Nucleus accumbens (tissue), 56 donors: ENCODE measurements at regions not wholly inside any gene's neighbourhood (a gene's known extent, or its start where the extent isn't known, plus 50 kb on each side); places are given as distances from the start of the nearest gene placed in this dataset.

ENCODE experiments used
- DNase-seq, 56 donors: peaks; one replicate each; lab custom pipeline; 2025; lab: John Stamatoyannopoulos, UW

DNA sequence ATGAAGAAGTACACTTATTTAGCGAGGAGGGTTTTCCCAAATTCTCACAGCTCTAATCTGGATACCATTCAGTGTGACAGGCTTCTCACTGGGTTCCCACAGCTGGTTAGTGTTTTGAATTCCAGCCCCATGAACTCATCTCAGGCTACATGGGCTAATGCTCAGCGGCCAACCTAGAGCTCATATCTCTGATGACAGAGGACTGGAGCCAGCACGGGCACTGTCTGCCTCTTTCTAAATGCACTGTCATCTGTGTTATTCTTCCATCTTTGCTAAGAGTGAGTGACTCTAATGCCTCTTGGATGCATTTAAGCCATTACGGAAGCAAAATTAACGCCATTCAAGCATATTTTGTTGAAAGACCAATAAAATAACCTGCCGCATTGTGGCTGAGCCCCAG lies 308.9 kb upstream of the JAG1 start:
- no peak for DNase-seq

DNA sequence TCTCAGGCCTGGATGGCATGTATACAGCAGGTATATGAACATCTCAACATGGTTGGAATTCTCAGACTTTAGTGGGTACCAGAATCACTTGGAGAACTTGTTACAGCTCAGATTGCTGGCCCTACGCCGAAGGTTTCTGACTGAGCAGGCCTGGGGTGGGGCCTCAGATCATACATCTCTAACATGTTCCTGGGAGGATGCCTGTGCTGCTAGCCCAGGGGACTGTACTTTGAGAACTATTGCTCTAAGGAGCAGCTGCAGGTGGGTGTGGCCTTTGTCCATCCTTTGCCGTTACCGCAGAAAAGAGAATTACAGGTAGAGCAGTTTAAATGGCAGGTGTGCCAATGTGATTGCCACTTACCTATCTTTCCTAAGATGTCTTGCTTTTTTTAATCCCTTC lies 310.5 kb upstream of the JAG1 start:
- no peak for DNase-seq

GRCh38 chr20:10984913-10985312 lies 311.1 kb upstream of the JAG1 start:
- no peak for DNase-seq

DNA sequence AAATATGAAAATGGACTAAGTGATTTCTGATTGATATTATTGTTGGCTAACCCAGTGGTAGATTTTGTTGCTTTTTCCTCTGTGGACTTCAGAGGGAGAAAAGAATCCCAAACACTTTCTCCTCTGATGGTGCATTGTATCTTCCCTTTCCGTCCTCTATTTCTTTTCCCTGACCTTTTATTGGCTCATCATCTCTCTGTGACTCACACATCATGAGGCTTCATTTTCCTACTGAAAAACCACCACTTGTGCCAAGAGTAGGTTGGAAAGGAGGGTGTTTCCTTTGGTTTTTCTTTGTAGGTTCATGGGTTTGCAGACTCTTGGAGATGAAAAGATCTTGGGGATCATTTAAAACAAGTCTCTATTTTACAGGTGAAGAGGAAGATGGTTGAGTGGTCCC lies 311.7 kb upstream of the JAG1 start:
- no peak for DNase-seq

- no peak for DNase-seq
Observed at GRCh38 chr20:10986586-10986985, 312.8 kb upstream of the JAG1 start.

GRCh38 chr20:10987651-10988383 lies 314.0 kb upstream of the JAG1 start:
- no peak for DNase-seq

- DNase-seq = no peak
Observed at GRCh38 chr20:10990625-10991382, 317.0 kb upstream of the JAG1 start.

- DNase-seq = no peak
Observed at GRCh38 chr20:10992731-10993130, 318.9 kb upstream of the JAG1 start.

DNA sequence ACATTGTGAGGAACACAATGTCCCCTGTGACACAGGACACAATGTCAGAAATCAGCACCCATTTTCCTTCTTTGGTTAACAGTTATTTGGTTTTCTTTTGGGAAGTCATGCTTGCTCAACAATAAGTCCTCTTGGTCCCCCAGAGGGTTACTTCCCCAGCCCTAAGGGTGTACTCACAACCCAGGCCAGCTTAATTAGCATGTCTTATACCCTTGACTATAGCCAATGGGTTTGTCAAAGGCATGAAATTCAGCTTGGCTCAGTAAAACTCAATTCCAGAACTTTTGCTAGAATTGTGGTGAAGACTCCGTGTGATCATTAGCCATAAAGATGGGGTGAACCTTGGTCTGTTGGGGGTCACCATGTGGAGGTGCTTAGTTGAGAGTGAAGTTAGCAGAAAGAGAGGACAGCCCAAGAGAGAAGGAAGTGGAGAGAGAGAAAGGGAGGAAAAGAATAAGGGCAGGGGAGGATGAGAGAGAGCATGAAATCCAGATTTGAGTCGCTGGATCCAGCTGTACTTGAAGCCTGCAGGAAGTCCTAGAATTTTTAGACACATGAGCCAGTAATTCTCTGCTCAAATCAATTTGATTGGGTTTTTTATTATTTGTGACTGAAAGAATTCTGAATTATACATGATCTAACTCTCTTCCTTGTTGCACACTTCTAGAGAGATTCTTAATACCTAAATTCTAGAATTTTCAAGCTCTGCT lies 321.3 kb upstream of the JAG1 start:
- no peak for DNase-seq

DNA sequence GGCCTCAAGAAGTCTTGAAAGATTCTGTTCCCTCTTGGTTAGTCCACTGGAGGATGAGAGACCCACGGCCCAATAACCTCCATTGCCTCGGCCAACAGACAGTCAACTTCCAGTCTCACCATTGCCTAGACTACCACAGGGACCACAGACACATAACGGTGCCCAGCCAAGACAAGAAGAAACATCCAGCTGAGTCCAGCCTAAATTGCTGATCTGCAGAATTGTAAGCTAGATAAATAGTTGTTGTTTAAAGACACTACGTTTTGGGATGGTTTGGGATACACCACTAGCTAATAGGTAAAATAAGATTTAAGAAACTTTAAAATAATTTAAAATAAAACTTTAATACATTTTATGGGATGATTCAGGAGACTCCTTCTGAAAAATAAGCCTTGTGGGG lies 324.7 kb upstream of the JAG1 start:
- no peak for DNase-seq

DNA sequence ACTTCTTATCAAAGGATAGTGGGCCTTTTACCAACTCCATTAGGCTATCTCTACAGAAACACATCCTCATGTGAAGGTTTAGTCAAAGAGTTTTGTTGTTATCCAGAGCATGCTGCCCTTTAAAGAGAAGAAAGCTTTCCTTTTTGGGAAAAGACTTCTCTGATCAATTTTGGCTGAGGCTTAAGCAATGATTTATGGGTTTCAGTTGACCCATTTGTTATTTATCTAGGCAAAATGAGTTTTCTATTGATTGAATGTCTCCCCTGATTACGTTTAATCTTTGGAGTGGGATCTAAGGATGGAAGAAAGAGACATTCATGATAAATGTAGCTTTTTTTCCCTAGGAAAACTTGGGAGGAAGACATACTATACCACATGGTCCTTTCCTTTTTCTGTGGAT lies 326.6 kb upstream of the JAG1 start:
- DNase-seq = no peak

GRCh38 chr20:11001302-11001701 lies 327.5 kb upstream of the JAG1 start:
- DNase-seq = no peak

DNA sequence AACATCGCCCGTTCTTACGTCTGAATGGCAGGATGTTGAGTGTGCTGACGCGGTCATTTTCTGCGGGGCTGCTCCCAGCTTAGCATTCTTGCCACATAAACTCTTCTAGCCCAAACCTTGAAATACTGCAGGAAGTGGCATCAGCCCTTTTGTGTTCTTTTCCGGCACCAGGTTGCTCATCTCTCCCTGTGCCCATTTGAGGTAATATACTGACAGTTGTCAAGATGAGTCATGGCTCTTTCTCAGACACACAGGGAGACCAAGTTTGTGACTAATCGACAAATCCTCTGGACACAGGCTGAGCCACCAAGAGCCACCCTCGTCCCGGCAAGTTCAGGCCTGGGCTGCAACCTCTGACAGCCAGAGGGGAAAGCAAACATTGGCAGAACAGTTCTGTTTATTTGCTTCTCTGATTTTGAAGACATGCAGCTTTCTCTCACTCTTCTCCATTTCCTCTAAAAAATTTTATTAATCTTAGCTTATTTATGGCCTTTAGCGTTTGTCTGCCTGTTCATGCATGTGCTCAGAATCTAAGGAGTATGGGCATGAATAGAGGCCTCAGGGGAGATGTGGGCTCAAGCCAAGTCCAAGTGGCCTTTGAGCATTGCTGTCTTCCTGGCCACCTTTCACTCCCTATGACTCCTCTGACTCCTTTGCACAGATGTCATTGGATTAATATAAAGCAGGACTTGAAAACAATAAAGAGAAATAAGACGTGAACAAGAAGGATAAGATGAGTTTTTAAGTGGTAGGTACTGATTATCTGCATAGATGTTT lies 328.2 kb upstream of the JAG1 start:
- DNase-seq = no peak

- DNase-seq = no peak
Observed at GRCh38 chr20:11003341-11003740, 329.5 kb upstream of the JAG1 start.

DNA sequence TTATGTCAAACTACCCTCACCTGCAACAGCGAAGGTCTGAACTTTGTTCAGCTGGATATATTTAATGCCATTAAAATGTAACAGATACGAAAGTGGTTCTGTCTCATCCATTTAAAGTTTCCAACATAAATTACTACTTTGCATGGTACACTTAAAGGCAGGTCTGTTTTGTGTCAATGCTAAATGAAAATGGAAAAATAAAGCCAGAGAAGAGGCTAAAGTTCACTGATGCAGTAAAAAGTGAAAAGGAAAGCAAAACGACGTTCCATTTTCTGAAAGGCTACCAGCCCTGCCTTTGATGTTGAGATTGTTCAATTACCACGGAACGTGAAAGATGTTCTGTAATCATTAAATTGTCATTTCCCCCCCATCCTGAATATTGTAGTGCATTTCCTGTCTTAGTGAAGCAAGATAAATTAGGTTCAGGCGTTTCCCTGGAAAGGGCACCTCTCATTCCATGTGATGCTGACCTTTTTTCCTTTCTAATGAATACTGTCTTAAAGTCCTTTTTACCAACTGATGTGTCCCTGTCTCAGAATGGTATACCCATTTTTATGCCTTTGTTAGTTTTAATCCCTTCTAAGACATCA lies 334.7 kb upstream of the JAG1 start:
- DNase-seq = no peak

GRCh38 chr20:11011653-11012052 lies 337.9 kb upstream of the JAG1 start:
- DNase-seq = no peak

GRCh38 chr20:11012975-11013374 lies 339.2 kb upstream of the JAG1 start:
- no peak for DNase-seq

GRCh38 chr20:11013801-11014200 lies 340.0 kb upstream of the JAG1 start:
- no peak for DNase-seq

DNA sequence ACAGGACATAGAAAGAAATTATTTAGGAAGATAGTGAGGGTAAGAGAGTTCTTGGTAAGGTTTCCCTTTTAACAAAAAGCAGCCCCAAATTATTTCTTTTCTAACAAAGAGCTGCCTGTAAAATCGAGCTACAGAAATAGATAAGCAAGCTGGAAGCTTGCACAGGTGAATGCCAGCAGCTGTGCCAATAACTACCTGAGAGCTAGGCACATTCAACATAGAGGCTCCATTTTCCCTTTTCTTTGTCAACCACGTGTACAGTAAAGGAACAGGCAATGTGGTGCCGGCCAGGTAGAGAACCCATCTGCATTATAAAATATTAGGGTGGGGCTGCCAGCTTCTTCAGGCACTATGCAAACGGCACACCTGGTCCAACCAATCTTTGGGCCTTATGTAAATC lies 341.6 kb upstream of the JAG1 start:
- no peak for DNase-seq

DNA sequence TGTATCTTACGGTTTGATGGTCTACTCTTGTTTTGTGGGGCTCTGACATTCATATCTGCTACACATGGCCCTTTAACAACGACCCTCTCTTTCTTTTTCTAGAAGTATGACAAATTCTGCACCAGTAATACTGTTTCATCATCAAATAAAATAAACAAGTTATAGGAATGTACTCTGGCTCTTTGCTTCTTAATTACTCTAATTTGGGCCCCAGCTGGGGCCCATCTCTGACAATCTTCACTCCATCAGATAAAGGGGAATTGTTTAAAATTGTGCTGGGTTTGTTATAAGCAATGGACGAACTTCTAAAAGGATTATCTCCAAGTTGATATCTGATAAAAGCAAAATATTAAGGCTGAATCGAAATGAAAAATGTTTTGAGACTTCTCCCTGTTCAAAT lies 343.6 kb upstream of the JAG1 start:
- no peak for DNase-seq
